ENCODE measurements at regions not wholly inside any gene's neighbourhood (a gene's known extent, or its start where the extent isn't known, plus 50 kb on each side); places are given as distances from the start of the nearest gene placed in this dataset.
"Not testable (repeated sequence)": the region's sequence is repeated elsewhere in the genome, so short reads cannot be mapped to it uniquely, and the experiment has no call there.

DNA sequence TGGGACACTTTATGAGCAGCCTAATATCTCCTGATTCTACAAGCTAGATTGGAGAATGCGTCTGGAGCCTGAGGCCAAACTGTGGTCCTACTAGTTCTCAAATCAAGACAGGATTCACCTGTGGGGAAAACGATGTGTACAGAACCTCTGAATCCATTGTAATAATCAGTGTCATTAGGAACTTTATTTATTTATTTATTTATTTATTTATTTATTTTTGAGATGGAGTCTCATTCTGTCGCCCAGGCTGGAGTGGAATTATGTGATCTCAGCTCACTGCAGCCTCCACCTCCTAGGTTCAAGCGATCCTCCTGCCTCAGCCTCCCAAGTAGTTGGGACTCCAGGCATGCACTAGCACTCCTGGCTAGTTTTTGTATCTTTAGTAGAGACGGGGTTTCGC lies 52.6 kb upstream of the KIF26B start:
- CTCF ChIA-PET; H3K27ac Mint-ChIP-seq; H3K9me3 Mint-ChIP-seq; H3K27ac ChIP-seq (ENCODE audit: low read depth in 1 of 2, low read length in 2 of 2); H3K4me3 Mint-ChIP-seq; H3K9me3 ChIP-seq (ENCODE audit: control insufficient read depth in 1 of 2, insufficient read depth in 1 of 2, low read length in 2 of 2); H3K36me3 Mint-ChIP-seq (ENCODE audit: low read depth); POLR2A ChIA-PET; H3K4me3 ChIP-seq (ENCODE audit: low read length); H3K27me3 ChIP-seq (ENCODE audit: control insufficient read depth in 1 of 2, insufficient read depth in 2 of 2, low read length in 2 of 2); ATAC-seq (ENCODE audit: poor library complexity); H3K4me1 Mint-ChIP-seq (ENCODE audit: low read depth); H3K36me3 ChIP-seq (ENCODE audit: insufficient read depth, low read length); DNase-seq; intact Hi-C loops (cut with DNase I, micrococcal nuclease); H3K4me1 ChIP-seq (ENCODE audit: insufficient read depth, low read length); H3K27me3 Mint-ChIP-seq: not testable (repeated sequence)

DNA sequence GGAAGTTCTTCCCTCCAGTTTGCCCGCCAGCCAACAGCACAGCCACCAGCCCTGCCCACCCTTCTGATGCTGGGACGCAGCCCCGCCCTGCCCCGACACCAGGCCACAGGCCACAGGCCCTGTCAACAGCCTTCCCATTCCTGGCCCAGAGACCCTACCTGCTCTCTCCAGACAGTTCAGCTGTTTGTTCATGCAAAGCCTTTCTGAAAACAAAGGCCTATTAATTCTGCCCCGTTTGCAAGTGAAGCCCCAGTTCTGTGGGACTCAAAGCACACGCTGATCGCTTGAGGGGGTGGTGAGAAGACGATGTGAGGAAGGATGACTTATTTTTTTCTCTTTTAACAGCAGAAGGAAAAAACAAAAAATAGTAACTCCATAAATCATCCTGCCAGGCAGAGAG lies 55.4 kb upstream of the KIF26B start:
- Mint-ChIP-seq H3K4me3 (no peak overlapping the region), H3K36me3 (ENCODE audit: low read depth) (no peaks in the 10 kb centered on the region), H3K27ac (no peak overlapping the region), H3K9me3 (no peaks in the 10 kb centered on the region), H3K27me3 (no peaks in the 10 kb centered on the region), H3K4me1 (ENCODE audit: low read depth) (no peaks in the 10 kb centered on the region)
- Histone ChIP-seq H3K27me3 (ENCODE audit: control insufficient read depth in 1 of 2, insufficient read depth in 2 of 2, low read length in 2 of 2) (no peaks in the 10 kb centered on the region), H3K4me1 (ENCODE audit: insufficient read depth, low read length) (no peaks in the 10 kb centered on the region), H3K9me3 (ENCODE audit: control insufficient read depth in 1 of 2, insufficient read depth in 1 of 2, low read length in 2 of 2) (no peaks in the 10 kb centered on the region), H3K4me3 (ENCODE audit: low read length) (no peak overlapping the region), H3K36me3 (ENCODE audit: insufficient read depth, low read length) (no peaks in the 10 kb centered on the region), H3K27ac (ENCODE audit: low read depth in 1 of 2, low read length in 2 of 2) (no peak overlapping the region)
- intact Hi-C loops (cut with DNase I, micrococcal nuclease): no loop called here
- TF ChIP-seq, protein P1, sequence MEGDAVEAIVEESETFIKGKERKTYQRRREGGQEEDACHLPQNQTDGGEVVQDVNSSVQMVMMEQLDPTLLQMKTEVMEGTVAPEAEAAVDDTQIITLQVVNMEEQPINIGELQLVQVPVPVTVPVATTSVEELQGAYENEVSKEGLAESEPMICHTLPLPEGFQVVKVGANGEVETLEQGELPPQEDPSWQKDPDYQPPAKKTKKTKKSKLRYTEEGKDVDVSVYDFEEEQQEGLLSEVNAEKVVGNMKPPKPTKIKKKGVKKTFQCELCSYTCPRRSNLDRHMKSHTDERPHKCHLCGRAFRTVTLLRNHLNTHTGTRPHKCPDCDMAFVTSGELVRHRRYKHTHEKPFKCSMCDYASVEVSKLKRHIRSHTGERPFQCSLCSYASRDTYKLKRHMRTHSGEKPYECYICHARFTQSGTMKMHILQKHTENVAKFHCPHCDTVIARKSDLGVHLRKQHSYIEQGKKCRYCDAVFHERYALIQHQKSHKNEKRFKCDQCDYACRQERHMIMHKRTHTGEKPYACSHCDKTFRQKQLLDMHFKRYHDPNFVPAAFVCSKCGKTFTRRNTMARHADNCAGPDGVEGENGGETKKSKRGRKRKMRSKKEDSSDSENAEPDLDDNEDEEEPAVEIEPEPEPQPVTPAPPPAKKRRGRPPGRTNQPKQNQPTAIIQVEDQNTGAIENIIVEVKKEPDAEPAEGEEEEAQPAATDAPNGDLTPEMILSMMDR (IDR thresholded peaks at IDR 0.05): no peak
- DNase-seq: no peak
- ChIA-PET CTCF (no interaction called here), POLR2A (no interaction called here)
- ATAC-seq (ENCODE audit: poor library complexity): no peak

DNA sequence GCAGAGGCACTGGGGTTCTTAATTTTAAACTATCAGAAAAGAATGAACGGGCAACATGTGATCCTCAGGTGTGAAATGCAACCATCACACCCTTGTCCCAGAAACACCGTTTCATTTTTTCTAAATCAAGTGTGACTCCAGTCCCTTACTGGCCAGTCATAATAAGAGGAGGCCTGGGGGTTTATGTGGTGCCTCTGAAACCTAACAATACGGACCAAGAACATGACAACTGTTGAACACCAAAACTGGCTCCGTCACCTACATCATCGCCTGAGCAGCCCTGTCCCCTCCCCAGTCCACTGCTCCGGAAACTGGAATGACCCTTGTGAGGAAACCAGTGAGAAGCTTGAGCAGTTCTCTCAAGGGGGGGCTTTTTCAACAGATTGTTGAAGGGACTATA lies 55.9 kb upstream of the KIF26B start:
- H3K36me3 Mint-ChIP-seq (ENCODE audit: low read depth): no peaks in the 10 kb centered on the region
- no peak overlapping the region for H3K4me3 Mint-ChIP-seq

More for the DNA sequence above, 55.9 kb upstream of the KIF26B start:
- Histone ChIP-seq H3K4me3 (ENCODE audit: low read length) (no peak overlapping the region), H3K27ac (ENCODE audit: low read depth in 1 of 2, low read length in 2 of 2) (no peak overlapping the region), H3K27me3 (ENCODE audit: control insufficient read depth in 1 of 2, insufficient read depth in 2 of 2, low read length in 2 of 2) (no peaks in the 10 kb centered on the region), H3K36me3 (ENCODE audit: insufficient read depth, low read length) (no peaks in the 10 kb centered on the region), H3K4me1 (ENCODE audit: insufficient read depth, low read length) (no peaks in the 10 kb centered on the region), H3K9me3 (ENCODE audit: control insufficient read depth in 1 of 2, insufficient read depth in 1 of 2, low read length in 2 of 2) (no peaks in the 10 kb centered on the region)
- intact Hi-C loops (cut with DNase I, micrococcal nuclease): no loop called here
- ChIA-PET POLR2A (no interaction called here), CTCF (no interaction called here)
- no peak for DNase-seq
- Mint-ChIP-seq H3K9me3 (no peaks in the 10 kb centered on the region), H3K4me1 (ENCODE audit: low read depth) (no peaks in the 10 kb centered on the region), H3K27me3 (no peaks in the 10 kb centered on the region), H3K27ac (no peak overlapping the region)
- TF ChIP-seq, protein P1 (IDR thresholded peaks at IDR 0.05): no peak
- ATAC-seq (ENCODE audit: poor library complexity): no peak
